ENCODE measurements at regions not wholly inside any gene's neighbourhood (a gene's known extent, or its start where the extent isn't known, plus 50 kb on each side); places are given as distances from the start of the nearest gene placed in this dataset.

DNA sequence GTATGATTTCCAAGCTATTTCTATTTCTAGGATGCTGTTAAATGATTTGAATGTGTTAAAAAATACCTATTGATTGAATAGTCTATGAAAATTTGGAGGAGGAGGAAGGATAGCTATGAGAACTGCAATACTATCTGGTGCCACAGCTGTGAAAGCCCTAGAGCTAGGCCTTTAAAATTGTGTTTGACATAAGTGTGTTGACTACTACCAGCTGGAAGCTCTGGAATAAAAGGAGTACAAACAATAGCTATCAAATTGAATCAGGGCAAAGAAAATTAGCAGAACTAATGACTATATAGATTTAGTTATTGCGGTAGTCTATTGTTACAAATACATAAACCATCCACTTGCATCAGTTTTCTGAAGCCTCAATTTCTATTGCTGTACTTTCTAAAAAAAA, 124.8 kb upstream of the CNTN5 start:
- H3K27ac ChIP-seq (ENCODE audit: insufficient read length, low read depth, low read length), result no peak overlapping the region
- no peak for DNase-seq
- H3K56ac ChIP-seq (ENCODE audit: insufficient read length, low read depth, low read length), result no peak overlapping the region
- no peak overlapping the region for H3K4ac ChIP-seq (ENCODE audit: low read depth, low read length)
- H4K8ac ChIP-seq (replicated peaks; ENCODE audit: insufficient read length, low read depth, low read length), result no peak overlapping the region
- H3K36me3 Mint-ChIP-seq (ENCODE audit: insufficient read depth in 1 of 3, low read depth in 3 of 3), result peaks cover 2 to 19% (median 7%) of the 10 kb centered on the region in 3 experiments; a peak in 6 of 7 replicates
- no peak overlapping the region for H3K14ac ChIP-seq (ENCODE audit: insufficient read depth, low read length)
- H4K5ac ChIP-seq (ENCODE audit: insufficient read length, low read depth, low read length), result no peak overlapping the region
- H3K9me3 Mint-ChIP-seq, result peaks cover 13 to 16% of the 10 kb centered on the region in 2 experiments
- H3K27me3 Mint-ChIP-seq (ENCODE audit: low read depth), result no peaks in the 10 kb centered on the region
- H3K27ac Mint-ChIP-seq, result no peak overlapping the region
- no peak overlapping the region for H2AFZ ChIP-seq (ENCODE audit: low read length)
- H3K27me3 ChIP-seq (ENCODE audit: insufficient read depth, low read length), result no peaks in the 10 kb centered on the region
- H3K4me1 Mint-ChIP-seq, result no peaks in the 10 kb centered on the region
- H3K9ac ChIP-seq (ENCODE audit: extremely low read depth, insufficient read length, low read length), result no peak overlapping the region
- H2BK15ac ChIP-seq (ENCODE audit: low read depth, low read length), result no peak overlapping the region
- H3K79me2 ChIP-seq (ENCODE audit: insufficient read depth, low read length), result no peaks in the 10 kb centered on the region
- H4K91ac ChIP-seq (ENCODE audit: insufficient read length, low read depth, low read length), result no peak overlapping the region
- no peaks in the 10 kb centered on the region for H3K23me2 ChIP-seq (ENCODE audit: insufficient read length, low read depth, low read length, poor library complexity, severe bottlenecking)
- H2AK5ac ChIP-seq (ENCODE audit: insufficient read length, low read length), result no peak overlapping the region
- no peak overlapping the region for H3T11ph ChIP-seq (ENCODE audit: low read length)
- no peak overlapping the region for H2BK20ac ChIP-seq (ENCODE audit: low read depth, low read length, poor library complexity, severe bottlenecking)
- TF ChIP-seq, protein P1, sequence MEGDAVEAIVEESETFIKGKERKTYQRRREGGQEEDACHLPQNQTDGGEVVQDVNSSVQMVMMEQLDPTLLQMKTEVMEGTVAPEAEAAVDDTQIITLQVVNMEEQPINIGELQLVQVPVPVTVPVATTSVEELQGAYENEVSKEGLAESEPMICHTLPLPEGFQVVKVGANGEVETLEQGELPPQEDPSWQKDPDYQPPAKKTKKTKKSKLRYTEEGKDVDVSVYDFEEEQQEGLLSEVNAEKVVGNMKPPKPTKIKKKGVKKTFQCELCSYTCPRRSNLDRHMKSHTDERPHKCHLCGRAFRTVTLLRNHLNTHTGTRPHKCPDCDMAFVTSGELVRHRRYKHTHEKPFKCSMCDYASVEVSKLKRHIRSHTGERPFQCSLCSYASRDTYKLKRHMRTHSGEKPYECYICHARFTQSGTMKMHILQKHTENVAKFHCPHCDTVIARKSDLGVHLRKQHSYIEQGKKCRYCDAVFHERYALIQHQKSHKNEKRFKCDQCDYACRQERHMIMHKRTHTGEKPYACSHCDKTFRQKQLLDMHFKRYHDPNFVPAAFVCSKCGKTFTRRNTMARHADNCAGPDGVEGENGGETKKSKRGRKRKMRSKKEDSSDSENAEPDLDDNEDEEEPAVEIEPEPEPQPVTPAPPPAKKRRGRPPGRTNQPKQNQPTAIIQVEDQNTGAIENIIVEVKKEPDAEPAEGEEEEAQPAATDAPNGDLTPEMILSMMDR (conservative IDR thresholded peaks at IDR 0.05), result no peak
- H3K79me1 ChIP-seq (ENCODE audit: insufficient read depth, low read depth, low read length, poor library complexity, severe bottlenecking), result no peaks in the 10 kb centered on the region
- H3K9me3 ChIP-seq (ENCODE audit: control insufficient read depth, low read depth, low read length), result no peaks in the 10 kb centered on the region
- H3K18ac ChIP-seq (ENCODE audit: insufficient read length, low read depth, low read length), result no peak overlapping the region
- no peak overlapping the region for H2BK5ac ChIP-seq (ENCODE audit: insufficient read length, low read length)
- no peak overlapping the region for H2BK120ac ChIP-seq (ENCODE audit: low read depth, low read length, poor library complexity, severe bottlenecking)
- no peaks in the 10 kb centered on the region for H4K20me1 ChIP-seq (ENCODE audit: control insufficient read depth, insufficient read depth, insufficient read length)
- WGBS (ENCODE audit: extremely low coverage, insufficient read length, low lambda C conversion rate), result no CpG with 5 or more reads among the region's 1 CpG
- H3K4me2 ChIP-seq (ENCODE audit: insufficient read depth, insufficient read length, low read length), result no peak overlapping the region
- no peak overlapping the region for H3K4me3 Mint-ChIP-seq
- no peak overlapping the region for H3K23ac ChIP-seq (ENCODE audit: insufficient read length, low read depth, low read length)
- H2BK12ac ChIP-seq (ENCODE audit: insufficient read length, low read depth, low read length), result no peak overlapping the region
- no peaks in the 10 kb centered on the region for H3K4me1 ChIP-seq (ENCODE audit: insufficient read depth, low read length)
